H9 (cell line): ENCODE measurements at regions not wholly inside any gene's neighbourhood (a gene's known extent, or its start where the extent isn't known, plus 50 kb on each side); places are given as distances from the start of the nearest gene placed in this dataset.
A peak's percentile ranks its signal among the peaks of the same experiment; 100 is the strongest.

Source experiments
- DNase-seq: peaks from one replicate; pipeline ENCODE4 v3.0.0-alpha.2; 2017
- H2AFZ ChIP-seq: one replicate; pipeline ENCODE4 v1.6.1; 2013; ENCODE audit warnings: mild to moderate bottlenecking, low read length, control low read depth, moderate library complexity
- H2AK5ac ChIP-seq: 2 replicates; pipeline ENCODE4 v1.6.1; 2013; ENCODE audit warnings: low read length, control low read depth, mixed read lengths; ENCODE audit not compliant: insufficient read length
- H2BK120ac ChIP-seq: one replicate; pipeline ENCODE4 v1.6.1; 2013; ENCODE audit warnings: low read depth, mild to moderate bottlenecking, low read length, control low read depth, inconsistent platforms; ENCODE audit not compliant: poor library complexity, severe bottlenecking
- H2BK12ac ChIP-seq: 2 replicates; pipeline ENCODE4 v1.6.1; 2013; ENCODE audit warnings: low read length, control low read depth, mixed read lengths, low read depth; ENCODE audit not compliant: insufficient read length
- H2BK15ac ChIP-seq: 2 replicates; pipeline ENCODE4 v1.6.1; 2013; ENCODE audit warnings: low read depth, low read length, control low read depth
- H2BK20ac ChIP-seq: one replicate; pipeline ENCODE4 v1.6.1; 2013; ENCODE audit warnings: low read depth, mild to moderate bottlenecking, low read length, control low read depth, inconsistent platforms; ENCODE audit not compliant: poor library complexity, severe bottlenecking
- H2BK5ac ChIP-seq: 2 replicates; pipeline ENCODE4 v1.6.1; 2013; ENCODE audit warnings: low read length, control low read depth, mixed read lengths; ENCODE audit not compliant: insufficient read length
- H3K14ac ChIP-seq: 2 replicates; pipeline ENCODE4 v1.6.1; 2013; ENCODE audit warnings: low read length, control low read depth; ENCODE audit not compliant: insufficient read depth
- H3K18ac ChIP-seq: 2 replicates; pipeline ENCODE4 v1.6.1; 2013; ENCODE audit warnings: low read depth, mild to moderate bottlenecking, mixed read lengths, low read length, control low read depth; ENCODE audit not compliant: insufficient read length
- H3K23ac ChIP-seq: 2 replicates; pipeline ENCODE4 v1.6.1; 2013; ENCODE audit warnings: low read length, control low read depth, mixed read lengths, low read depth; ENCODE audit not compliant: insufficient read length
- H3K23me2 ChIP-seq: 2 replicates; pipeline ENCODE4 v1.6.1; 2013; ENCODE audit warnings: low read depth, mild to moderate bottlenecking, mixed read lengths, low read length, control low read depth; ENCODE audit not compliant: insufficient read length, poor library complexity, severe bottlenecking
- H3K27ac ChIP-seq: 2 replicates; pipeline ENCODE4 v1.5.1; 2013; ENCODE audit warnings: low read length, control low read depth, mixed read lengths, low read depth; ENCODE audit not compliant: insufficient read length
- H3K27me3 ChIP-seq: 2 replicates; pipeline ENCODE4 v1.6.1; 2013; ENCODE audit warnings: low read length, control low read depth, inconsistent platforms; ENCODE audit not compliant: insufficient read depth
- H3K4ac ChIP-seq: 2 replicates; pipeline ENCODE4 v1.6.1; 2013; ENCODE audit warnings: low read depth, mild to moderate bottlenecking, control low read depth, inconsistent platforms, low read length, moderate library complexity
- H3K4me1 ChIP-seq: 2 replicates; pipeline ENCODE4 v1.6.1; 2013; ENCODE audit warnings: low read length, control low read depth, inconsistent platforms; ENCODE audit not compliant: insufficient read depth
- H3K4me2 ChIP-seq: 2 replicates; pipeline ENCODE4 v1.6.1; 2013; ENCODE audit warnings: low read length, control low read depth, mixed read lengths; ENCODE audit not compliant: insufficient read length, insufficient read depth
- H3K56ac ChIP-seq: 2 replicates; pipeline ENCODE4 v1.6.1; 2013; ENCODE audit warnings: low read depth, mild to moderate bottlenecking, mixed read lengths, low read length, control low read depth; ENCODE audit not compliant: insufficient read length
- H3K79me1 ChIP-seq: 2 replicates; pipeline ENCODE4 v1.6.1; 2013; ENCODE audit warnings: low read depth, mild to moderate bottlenecking, moderate library complexity, low read length, control low read depth, inconsistent platforms; ENCODE audit not compliant: insufficient read depth, poor library complexity, severe bottlenecking
- H3K79me2 ChIP-seq: 2 replicates; pipeline ENCODE4 v1.6.1; 2013; ENCODE audit warnings: low read length, control low read depth, inconsistent platforms; ENCODE audit not compliant: insufficient read depth
- H3K9ac ChIP-seq: 2 replicates; pipeline ENCODE4 v1.6.1; 2013; ENCODE audit warnings: low read length, control low read depth, mixed read lengths; ENCODE audit not compliant: insufficient read length; ENCODE audit errors: extremely low read depth
- H3K9me3 ChIP-seq: one replicate; pipeline ENCODE4 v1.6.1; 2013; ENCODE audit warnings: low read depth, low read length, inconsistent platforms; ENCODE audit not compliant: control insufficient read depth
- H3T11ph ChIP-seq: one replicate; pipeline ENCODE4 v1.6.1; 2013; ENCODE audit warnings: mild to moderate bottlenecking, low read length, control low read depth, inconsistent platforms
- H4K20me1 ChIP-seq: one replicate; pipeline ENCODE4 v1.6.1; 2013; ENCODE audit not compliant: control insufficient read depth, insufficient read length, insufficient read depth
- H4K5ac ChIP-seq: 2 replicates; pipeline ENCODE4 v1.6.1; 2013; ENCODE audit warnings: low read depth, mild to moderate bottlenecking, mixed read lengths, low read length, control low read depth; ENCODE audit not compliant: insufficient read length
- H4K8ac ChIP-seq: replicated peaks from 2 replicates; pipeline ENCODE4 v1.6.1; 2013; ENCODE audit warnings: low read length, control low read depth, mixed read lengths, low read depth; ENCODE audit not compliant: insufficient read length
- H4K91ac ChIP-seq: 2 replicates; pipeline ENCODE4 v1.6.1; 2013; ENCODE audit warnings: low read depth, mild to moderate bottlenecking, moderate library complexity, mixed read lengths, low read length, control low read depth; ENCODE audit not compliant: insufficient read length
- H3K27ac Mint-ChIP-seq, 3 experiments: 2 replicates in 2 of 3; 3 replicates in 1 of 3; pipeline ENCODE4 v1.8.0; 2020 to 2021; ENCODE audit warnings: mixed read lengths in 3 of 3, mild to moderate bottlenecking in 1 of 3, moderate library complexity in 1 of 3
- H3K27me3 Mint-ChIP-seq: 2 replicates; pipeline ENCODE4 v1.8.0; 2021; ENCODE audit warnings: low read depth, mild to moderate bottlenecking, moderate library complexity, mixed read lengths
- H3K36me3 Mint-ChIP-seq, 3 experiments: 2 replicates in 2 of 3; 3 replicates in 1 of 3; pipeline ENCODE4 v1.8.0; 2020 to 2021; ENCODE audit warnings: low read depth in 3 of 3, mixed read lengths in 3 of 3; ENCODE audit not compliant: insufficient read depth in 1 of 3
- H3K4me1 Mint-ChIP-seq, 2 experiments: 2 replicates each; pipeline ENCODE4 v1.8.0; 2020; ENCODE audit warnings: mixed read lengths in 2 of 2
- H3K4me3 Mint-ChIP-seq, 2 experiments: 2 replicates in 1 of 2; 3 replicates in 1 of 2; pipeline ENCODE4 v1.8.0; 2020 to 2021; ENCODE audit warnings: mild to moderate bottlenecking in 2 of 2, mixed read lengths in 2 of 2, moderate library complexity in 1 of 2
- H3K9me3 Mint-ChIP-seq, 2 experiments: 2 replicates in 1 of 2; 3 replicates in 1 of 2; pipeline ENCODE4 v1.8.0; 2020; ENCODE audit warnings: mild to moderate bottlenecking in 2 of 2, mixed read lengths in 2 of 2, moderate library complexity in 1 of 2
- WGBS: extraction: QIAGEN DNeasy Blood & Tissue Kit; methylation state at CpG from one replicate; pipeline ENCODE4 v1.1.7; 2013; ENCODE audit warnings: missing lambda C conversion rate, low lambda C conversion rate, mixed read lengths; ENCODE audit not compliant: insufficient read length; ENCODE audit errors: extremely low coverage; 5-methylcytosine and 5-hydroxymethylcytosine counted together
- TF ChIP-seq, protein P1 (sequence below): fragments of 200-600 bp; sonication (generic); conservative IDR thresholded peaks from 3 replicates; pipeline ENCODE4 v1.8.0; 2021; ENCODE audit warnings: antibody characterized with exemption, mild to moderate bottlenecking

DNA sequence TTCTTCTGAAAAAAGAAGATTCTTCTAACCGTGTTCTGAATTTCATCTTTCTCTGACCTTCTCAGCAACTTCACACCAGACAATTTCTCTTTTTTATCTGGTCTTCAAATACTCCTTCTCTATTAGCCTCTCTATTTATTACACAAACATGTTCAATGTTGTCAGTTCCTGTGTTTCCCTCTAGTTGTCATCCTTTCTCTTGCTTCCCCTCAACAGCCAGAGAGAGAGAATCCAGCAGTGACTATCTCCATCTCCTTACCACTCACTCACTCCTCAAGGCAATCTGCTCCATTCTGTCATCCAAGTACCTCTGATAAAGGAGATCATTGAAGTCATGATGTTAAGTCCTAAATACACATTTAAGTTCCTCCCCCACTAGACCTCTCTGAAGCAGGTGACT is 491.9 kb upstream of the CHAC2 start:
- no CpG with 5 or more reads among the region's 1 CpG for WGBS
- no peak for DNase-seq
- H3K36me3 Mint-ChIP-seq: no peaks in the 10 kb centered on the region

More for the DNA sequence above, 491.9 kb upstream of the CHAC2 start:
- Histone ChIP-seq H2BK120ac (no peak overlapping the region), H4K8ac (no peak overlapping the region), H3K79me1 (no peaks in the 10 kb centered on the region), H3K4ac (no peak overlapping the region), H2AFZ (no peak overlapping the region), H2BK5ac (no peak overlapping the region), H3T11ph (no peak overlapping the region), H3K27ac (no peak overlapping the region), H3K9me3 (no peaks in the 10 kb centered on the region), H3K23me2 (no peaks in the 10 kb centered on the region), H3K14ac (no peak overlapping the region), H3K4me2 (no peak overlapping the region), H4K5ac (no peak overlapping the region), H4K91ac (no peak overlapping the region), H3K79me2 (no peaks in the 10 kb centered on the region), H2BK12ac (no peak overlapping the region), H3K18ac (no peak overlapping the region), H3K4me1 (no peaks in the 10 kb centered on the region; the same call in 1 of the 2 replicates), H2AK5ac (no peak overlapping the region), H3K56ac (no peak overlapping the region), H4K20me1 (no peaks in the 10 kb centered on the region), H3K27me3 (no peaks in the 10 kb centered on the region), H3K23ac (no peak overlapping the region), H2BK20ac (no peak overlapping the region), H3K9ac (no peak overlapping the region), H2BK15ac (no peak overlapping the region)
- H3K27me3 Mint-ChIP-seq: no peaks in the 10 kb centered on the region
- TF ChIP-seq, protein P1, sequence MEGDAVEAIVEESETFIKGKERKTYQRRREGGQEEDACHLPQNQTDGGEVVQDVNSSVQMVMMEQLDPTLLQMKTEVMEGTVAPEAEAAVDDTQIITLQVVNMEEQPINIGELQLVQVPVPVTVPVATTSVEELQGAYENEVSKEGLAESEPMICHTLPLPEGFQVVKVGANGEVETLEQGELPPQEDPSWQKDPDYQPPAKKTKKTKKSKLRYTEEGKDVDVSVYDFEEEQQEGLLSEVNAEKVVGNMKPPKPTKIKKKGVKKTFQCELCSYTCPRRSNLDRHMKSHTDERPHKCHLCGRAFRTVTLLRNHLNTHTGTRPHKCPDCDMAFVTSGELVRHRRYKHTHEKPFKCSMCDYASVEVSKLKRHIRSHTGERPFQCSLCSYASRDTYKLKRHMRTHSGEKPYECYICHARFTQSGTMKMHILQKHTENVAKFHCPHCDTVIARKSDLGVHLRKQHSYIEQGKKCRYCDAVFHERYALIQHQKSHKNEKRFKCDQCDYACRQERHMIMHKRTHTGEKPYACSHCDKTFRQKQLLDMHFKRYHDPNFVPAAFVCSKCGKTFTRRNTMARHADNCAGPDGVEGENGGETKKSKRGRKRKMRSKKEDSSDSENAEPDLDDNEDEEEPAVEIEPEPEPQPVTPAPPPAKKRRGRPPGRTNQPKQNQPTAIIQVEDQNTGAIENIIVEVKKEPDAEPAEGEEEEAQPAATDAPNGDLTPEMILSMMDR: no peak
- peaks cover 0 to 5% of the 10 kb centered on the region in 2 experiments; a peak in 3 of 5 replicates for H3K9me3 Mint-ChIP-seq
- H3K4me3 Mint-ChIP-seq: no peak overlapping the region
- H3K27ac Mint-ChIP-seq: peak overlapping the region in 1 of 3 experiments; percentile 4; a peak in 2 of 7 replicates
- peaks cover 5 to 14% of the 10 kb centered on the region in 2 experiments; a peak in 3 of 4 replicates for H3K4me1 Mint-ChIP-seq
